ENCODE measurements at regions not wholly inside any gene's neighbourhood (a gene's known extent, or its start where the extent isn't known, plus 50 kb on each side); places are given as distances from the start of the nearest gene placed in this dataset.
A peak's percentile ranks its signal among the peaks of the same experiment; 100 is the strongest.
"Not testable (repeated sequence)": the region's sequence is repeated elsewhere in the genome, so short reads cannot be mapped to it uniquely, and the experiment has no call there.

DNA sequence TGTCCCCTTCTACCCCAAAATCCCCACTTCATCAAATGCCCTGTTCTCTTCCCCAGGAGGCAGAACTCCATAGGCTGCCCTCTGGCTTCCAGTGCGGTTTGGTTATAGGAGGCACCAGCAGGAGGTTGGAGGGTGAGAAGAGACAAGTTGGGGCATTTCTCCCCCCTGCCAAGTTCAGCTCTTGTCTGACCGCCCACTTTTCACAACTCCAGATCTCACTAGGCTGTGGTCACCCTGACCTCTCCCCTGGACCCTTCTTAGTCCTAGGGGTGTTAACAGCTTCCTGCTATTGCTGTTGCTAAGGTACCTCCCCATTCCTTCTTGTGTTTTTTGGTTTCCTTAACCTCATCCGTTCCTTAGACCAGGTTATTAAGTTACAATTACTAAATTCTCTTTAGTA, 95.1 kb downstream of the FOXD4L6 start:
- H3K27ac ChIP-seq (ENCODE audit: low read depth, low read length); H2AFZ ChIP-seq (ENCODE audit: insufficient read depth, low read length, poor library complexity); H2BK12ac ChIP-seq (ENCODE audit: low read length); H3K9ac ChIP-seq (ENCODE audit: low read length); H4K8ac ChIP-seq (ENCODE audit: low read depth, low read length); H2AK5ac ChIP-seq (ENCODE audit: low read length); H3K79me1 ChIP-seq (ENCODE audit: low read length); H3K4me1 ChIP-seq (ENCODE audit: control insufficient read depth in 1 of 2, insufficient read depth in 2 of 2, low read length in 2 of 2); DNase-seq; H3K9me3 ChIP-seq (ENCODE audit: insufficient read depth, low read depth, low read length); H3K4me2 ChIP-seq (ENCODE audit: low read length); H4K12ac ChIP-seq (ENCODE audit: low read depth, low read length); H3K27me3 ChIP-seq (ENCODE audit: insufficient read depth, low read length); H3K23ac ChIP-seq (ENCODE audit: low read length); H3K4ac ChIP-seq (ENCODE audit: low read depth, low read length); H2BK120ac ChIP-seq (ENCODE audit: insufficient read depth, low read length, poor library complexity); H3K79me2 ChIP-seq (ENCODE audit: control insufficient read depth, insufficient read depth, low read length, poor library complexity); H2BK5ac ChIP-seq (ENCODE audit: low read depth, low read length, poor library complexity); H3K18ac ChIP-seq (ENCODE audit: low read length); H4K91ac ChIP-seq (ENCODE audit: low read depth, low read length); H3K36me3 ChIP-seq (ENCODE audit: control insufficient read depth in 1 of 2, insufficient read depth in 2 of 2, low read length in 2 of 2); H3K4me3 ChIP-seq (ENCODE audit: low read depth, low read length); H3K14ac ChIP-seq (ENCODE audit: low read length): not testable (repeated sequence)
- WGBS (ENCODE audit: extremely low coverage, insufficient coverage, insufficient read length), result no CpG with 5 or more reads among the region's 3 CpGs

DNA sequence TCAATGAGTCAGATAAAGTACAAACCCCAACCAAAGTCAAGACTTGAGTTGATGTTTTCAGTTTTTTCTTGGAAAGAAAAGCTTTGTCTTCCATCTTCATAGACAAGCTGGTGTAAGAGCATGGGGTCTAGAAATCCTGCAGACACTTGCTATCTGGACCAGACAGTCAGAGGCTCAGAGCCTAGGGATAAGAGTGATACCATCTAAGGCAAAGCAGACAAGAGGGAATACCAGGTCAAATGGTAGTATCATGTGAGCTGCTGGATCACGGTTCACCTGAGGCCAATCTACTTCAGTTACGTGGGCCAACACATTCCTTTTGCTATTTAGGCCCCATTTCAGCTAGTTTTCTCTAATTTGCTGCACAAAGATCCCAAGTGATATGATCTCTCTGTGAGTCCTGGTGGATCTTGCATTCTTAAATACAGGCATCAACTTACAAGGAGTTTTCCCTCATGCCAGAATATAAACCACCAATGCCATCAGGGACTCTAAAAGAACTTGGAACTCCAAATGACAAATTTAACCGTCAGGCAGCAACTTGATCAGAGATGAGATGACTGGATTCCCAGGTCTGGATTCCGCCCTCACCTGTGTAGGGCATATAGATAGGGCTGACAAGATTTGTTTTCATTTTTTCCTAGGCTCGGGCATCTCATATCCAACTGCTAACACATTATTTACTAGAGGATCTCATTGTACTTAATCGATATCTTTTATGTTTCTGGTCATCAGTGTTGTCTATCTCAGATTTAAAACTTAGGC, 101.4 kb downstream of the FOXD4L6 start:
- not testable (repeated sequence) for H4K91ac ChIP-seq (ENCODE audit: low read depth, low read length); H3K14ac ChIP-seq (ENCODE audit: low read length); H2AFZ ChIP-seq (ENCODE audit: insufficient read depth, low read length, poor library complexity); H3K4ac ChIP-seq (ENCODE audit: low read depth, low read length); H3K4me1 ChIP-seq (ENCODE audit: control insufficient read depth in 1 of 2, insufficient read depth in 2 of 2, low read length in 2 of 2); H3K4me2 ChIP-seq (ENCODE audit: low read length); H3K9me3 ChIP-seq (ENCODE audit: insufficient read depth, low read depth, low read length); H3K23ac ChIP-seq (ENCODE audit: low read length); H3K27me3 ChIP-seq (ENCODE audit: insufficient read depth, low read length); H2BK120ac ChIP-seq (ENCODE audit: insufficient read depth, low read length, poor library complexity); H3K36me3 ChIP-seq (ENCODE audit: control insufficient read depth in 1 of 2, insufficient read depth in 2 of 2, low read length in 2 of 2); H2BK5ac ChIP-seq (ENCODE audit: low read depth, low read length, poor library complexity); H2BK12ac ChIP-seq (ENCODE audit: low read length); H2AK5ac ChIP-seq (ENCODE audit: low read length); H4K12ac ChIP-seq (ENCODE audit: low read depth, low read length); H3K9ac ChIP-seq (ENCODE audit: low read length); H3K79me2 ChIP-seq (ENCODE audit: control insufficient read depth, insufficient read depth, low read length, poor library complexity); H3K79me1 ChIP-seq (ENCODE audit: low read length); H3K4me3 ChIP-seq (ENCODE audit: low read depth, low read length); H4K8ac ChIP-seq (ENCODE audit: low read depth, low read length); H3K27ac ChIP-seq (ENCODE audit: low read depth, low read length); H3K18ac ChIP-seq (ENCODE audit: low read length)
- peak; percentile 66 to 84 for DNase-seq
- WGBS (ENCODE audit: extremely low coverage, insufficient coverage, insufficient read length), result no CpG with 5 or more reads among the region's 6 CpGs

DNA sequence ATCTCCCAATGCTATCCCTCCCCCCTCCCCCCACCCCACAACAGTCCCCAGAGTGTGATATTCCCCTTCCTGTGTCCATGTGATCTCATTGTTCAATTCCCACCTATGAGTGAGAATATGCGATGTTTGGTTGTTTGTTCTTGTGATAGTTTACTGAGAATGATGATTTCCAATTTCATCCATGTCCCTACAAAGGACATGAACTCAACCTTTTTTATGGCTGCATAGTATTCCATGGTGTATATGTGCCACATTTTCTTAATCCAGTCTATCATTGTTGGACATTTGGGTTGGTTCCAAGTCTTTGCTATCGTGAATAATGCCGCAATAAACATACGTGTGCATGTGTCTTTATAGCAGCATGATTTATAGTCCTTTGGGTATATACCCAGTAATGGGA, 106.1 kb downstream of the FOXD4L6 start:
- DNase-seq; H3K23ac ChIP-seq (ENCODE audit: low read length); H3K79me1 ChIP-seq (ENCODE audit: low read length); H2BK12ac ChIP-seq (ENCODE audit: low read length); H3K4ac ChIP-seq (ENCODE audit: low read depth, low read length); H3K9ac ChIP-seq (ENCODE audit: low read length); H3K4me3 ChIP-seq (ENCODE audit: low read depth, low read length); H3K79me2 ChIP-seq (ENCODE audit: control insufficient read depth, insufficient read depth, low read length, poor library complexity); H2AK5ac ChIP-seq (ENCODE audit: low read length); H3K27ac ChIP-seq (ENCODE audit: low read depth, low read length); H3K14ac ChIP-seq (ENCODE audit: low read length); H3K36me3 ChIP-seq (ENCODE audit: control insufficient read depth in 1 of 2, insufficient read depth in 2 of 2, low read length in 2 of 2); H2BK5ac ChIP-seq (ENCODE audit: low read depth, low read length, poor library complexity); H4K91ac ChIP-seq (ENCODE audit: low read depth, low read length); H2AFZ ChIP-seq (ENCODE audit: insufficient read depth, low read length, poor library complexity); H3K18ac ChIP-seq (ENCODE audit: low read length); H4K8ac ChIP-seq (ENCODE audit: low read depth, low read length); H3K4me1 ChIP-seq (ENCODE audit: control insufficient read depth in 1 of 2, insufficient read depth in 2 of 2, low read length in 2 of 2); H3K27me3 ChIP-seq (ENCODE audit: insufficient read depth, low read length); H3K9me3 ChIP-seq (ENCODE audit: insufficient read depth, low read depth, low read length); H3K4me2 ChIP-seq (ENCODE audit: low read length); H4K12ac ChIP-seq (ENCODE audit: low read depth, low read length); H2BK120ac ChIP-seq (ENCODE audit: insufficient read depth, low read length, poor library complexity): not testable (repeated sequence)
- WGBS (ENCODE audit: extremely low coverage, insufficient coverage, insufficient read length), result no CpG with 5 or more reads among the region's 4 CpGs

DNA sequence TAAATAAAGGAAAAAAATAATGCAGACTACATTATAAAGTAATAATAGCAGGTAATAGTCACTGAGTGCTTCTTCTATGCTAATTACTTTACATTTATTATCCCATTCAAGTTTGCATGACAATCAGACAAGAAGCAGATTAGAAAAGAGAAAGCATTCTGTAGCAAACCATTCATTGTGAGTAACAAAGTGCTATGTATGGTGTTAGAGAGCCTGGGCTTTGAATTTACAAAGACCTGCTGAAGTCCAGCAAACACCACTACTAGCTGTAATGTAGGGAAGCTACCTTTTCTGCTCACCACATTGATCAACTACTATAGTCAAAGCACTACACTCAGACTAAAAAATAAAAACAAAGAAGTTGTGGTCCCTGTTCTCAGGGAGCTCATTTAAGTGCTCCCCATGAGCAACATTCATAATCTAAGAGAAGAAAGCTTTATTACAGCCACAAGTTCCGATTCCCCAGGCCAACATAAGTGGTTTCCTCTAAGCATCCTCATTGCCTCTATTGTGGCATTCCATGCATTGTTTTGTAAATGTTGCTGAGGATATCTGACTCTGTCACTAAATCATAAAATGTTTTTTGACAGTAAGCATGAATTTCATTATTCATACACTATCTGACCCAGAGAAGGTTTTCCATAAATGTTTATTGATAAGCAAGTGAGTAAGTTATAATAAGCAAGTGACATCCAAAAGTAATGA, 108.5 kb downstream of the FOXD4L6 start:
- H3K79me2 ChIP-seq (ENCODE audit: control insufficient read depth, insufficient read depth, low read length, poor library complexity); H3K27ac ChIP-seq (ENCODE audit: low read depth, low read length); H3K9me3 ChIP-seq (ENCODE audit: insufficient read depth, low read depth, low read length); H2AFZ ChIP-seq (ENCODE audit: insufficient read depth, low read length, poor library complexity); H3K36me3 ChIP-seq (ENCODE audit: control insufficient read depth in 1 of 2, insufficient read depth in 2 of 2, low read length in 2 of 2); H3K9ac ChIP-seq (ENCODE audit: low read length); H2AK5ac ChIP-seq (ENCODE audit: low read length); H3K23ac ChIP-seq (ENCODE audit: low read length); H2BK5ac ChIP-seq (ENCODE audit: low read depth, low read length, poor library complexity); H3K4me1 ChIP-seq (ENCODE audit: control insufficient read depth in 1 of 2, insufficient read depth in 2 of 2, low read length in 2 of 2); H2BK12ac ChIP-seq (ENCODE audit: low read length); H3K18ac ChIP-seq (ENCODE audit: low read length); H2BK120ac ChIP-seq (ENCODE audit: insufficient read depth, low read length, poor library complexity); H4K8ac ChIP-seq (ENCODE audit: low read depth, low read length); H3K27me3 ChIP-seq (ENCODE audit: insufficient read depth, low read length); H4K91ac ChIP-seq (ENCODE audit: low read depth, low read length); H4K12ac ChIP-seq (ENCODE audit: low read depth, low read length); H3K14ac ChIP-seq (ENCODE audit: low read length); H3K79me1 ChIP-seq (ENCODE audit: low read length); H3K4me3 ChIP-seq (ENCODE audit: low read depth, low read length); H3K4ac ChIP-seq (ENCODE audit: low read depth, low read length); H3K4me2 ChIP-seq (ENCODE audit: low read length): not testable (repeated sequence)
- DNase-seq, result peak in 1 of 2 donors; percentile 10
- no CpG with 5 or more reads among the region's 1 CpG for WGBS (ENCODE audit: extremely low coverage, insufficient coverage, insufficient read length)
